HG03354 (cell line): ENCODE measurements at regions not wholly inside any gene's neighbourhood (a gene's known extent, or its start where the extent isn't known, plus 50 kb on each side); places are given as distances from the start of the nearest gene placed in this dataset.
"Not testable (repeated sequence)": the region's sequence is repeated elsewhere in the genome, so short reads cannot be mapped to it uniquely, and the experiment has no call there.

ENCODE experiments used
- ATAC-seq: cut with Tn5 transposase; IDR thresholded peaks from one replicate; pipeline ENCODE4 v1.9.1; 2021; ENCODE audit warnings: mild to moderate bottlenecking; ENCODE audit not compliant: unreplicated experiment, poor library complexity, severe bottlenecking

DNA sequence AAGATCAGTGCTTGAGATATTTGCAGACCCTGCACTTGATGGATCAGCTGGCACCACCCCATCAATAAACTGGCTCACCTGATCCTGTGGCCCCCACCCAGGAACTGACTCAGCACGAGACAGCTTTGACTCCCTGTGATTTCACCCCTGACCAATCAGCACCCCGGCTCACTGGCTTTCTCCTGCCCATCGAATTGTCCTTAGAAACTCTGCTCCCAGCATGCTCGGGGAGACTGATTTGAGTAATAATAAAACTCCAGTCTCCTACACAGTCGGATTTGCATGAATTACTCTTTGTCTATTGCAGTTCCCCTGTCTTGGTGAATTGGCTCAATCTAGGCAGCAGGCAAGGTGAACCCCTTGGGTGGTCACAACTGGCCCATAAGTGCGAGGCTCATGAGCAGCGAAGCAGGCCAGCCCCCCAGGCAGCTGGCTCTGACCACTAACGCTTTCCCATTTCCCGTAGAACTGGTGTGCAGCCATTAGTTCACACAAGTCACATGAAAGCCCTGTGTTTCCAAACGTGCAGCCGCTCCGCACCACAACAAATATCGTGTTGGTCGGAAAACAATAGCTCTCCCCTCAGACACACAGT, 79.6 kb downstream of the RSPH3 start:
- ATAC-seq = no peak

GRCh38 chr6:158919865-158920264, 80.1 kb downstream of the RSPH3 start:
- no peak for ATAC-seq

DNA sequence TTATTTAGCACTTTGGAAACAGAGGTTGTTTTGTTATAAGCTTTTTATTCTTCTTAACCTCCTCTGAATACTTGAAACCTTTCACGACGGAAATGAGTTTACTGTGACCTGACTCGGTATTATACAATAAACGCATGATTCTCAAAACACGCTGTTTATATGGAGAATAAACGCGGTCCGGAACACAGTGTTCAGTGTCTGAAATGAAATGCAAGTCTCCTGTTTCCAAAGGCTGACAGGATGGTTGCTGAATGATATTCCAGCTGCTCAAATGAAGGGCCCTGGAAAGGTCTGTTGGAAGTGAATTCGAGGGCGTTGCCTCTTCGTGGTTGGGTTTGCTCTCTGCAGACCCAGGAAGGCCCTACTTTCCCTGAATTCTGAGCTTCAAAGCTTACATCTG, 83.4 kb downstream of the RSPH3 start:
- no peak for ATAC-seq

DNA sequence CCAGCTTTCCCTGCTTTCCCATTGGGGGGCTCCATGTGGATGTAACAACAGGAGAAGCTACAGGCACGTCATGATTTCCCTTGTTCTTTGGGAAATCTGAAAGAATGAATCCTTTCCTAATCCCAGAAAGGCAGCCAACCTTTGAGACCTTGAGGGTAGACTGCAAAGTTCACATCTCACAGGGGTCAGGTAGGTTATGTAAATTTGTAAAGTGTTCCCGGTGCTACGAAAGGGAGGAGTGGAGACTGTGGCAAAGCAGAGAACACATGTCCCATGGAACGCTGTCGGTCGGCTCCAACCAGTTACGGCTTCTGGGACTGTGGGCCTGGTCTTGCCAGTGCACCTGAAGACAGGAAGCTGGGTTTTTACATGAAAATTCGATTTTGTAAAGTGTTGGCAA, 85.1 kb downstream of the RSPH3 start:
- no peak for ATAC-seq

DNA sequence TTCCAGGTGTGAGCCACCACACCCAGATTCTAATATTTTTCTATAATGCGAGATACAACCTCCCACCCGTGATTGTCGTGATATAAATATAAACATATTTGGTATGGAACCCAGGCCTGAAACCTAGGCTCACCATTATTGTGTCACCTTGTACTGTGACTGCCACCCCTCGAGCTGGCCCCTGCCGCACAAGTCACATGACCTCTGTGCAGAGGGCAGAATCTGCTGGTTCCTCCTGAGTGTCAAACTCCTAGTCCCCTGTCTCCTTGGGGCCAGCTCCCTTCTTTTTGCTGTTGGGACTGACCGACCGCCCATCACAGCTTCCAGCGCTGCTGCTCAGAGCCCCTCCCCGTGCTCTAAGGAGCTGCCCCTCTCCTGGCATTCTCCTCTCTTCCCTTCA, 86.4 kb downstream of the RSPH3 start:
- ATAC-seq = no peak

GRCh38 chr6:158912655-158913054, 87.3 kb downstream of the RSPH3 start:
- no peak for ATAC-seq

DNA sequence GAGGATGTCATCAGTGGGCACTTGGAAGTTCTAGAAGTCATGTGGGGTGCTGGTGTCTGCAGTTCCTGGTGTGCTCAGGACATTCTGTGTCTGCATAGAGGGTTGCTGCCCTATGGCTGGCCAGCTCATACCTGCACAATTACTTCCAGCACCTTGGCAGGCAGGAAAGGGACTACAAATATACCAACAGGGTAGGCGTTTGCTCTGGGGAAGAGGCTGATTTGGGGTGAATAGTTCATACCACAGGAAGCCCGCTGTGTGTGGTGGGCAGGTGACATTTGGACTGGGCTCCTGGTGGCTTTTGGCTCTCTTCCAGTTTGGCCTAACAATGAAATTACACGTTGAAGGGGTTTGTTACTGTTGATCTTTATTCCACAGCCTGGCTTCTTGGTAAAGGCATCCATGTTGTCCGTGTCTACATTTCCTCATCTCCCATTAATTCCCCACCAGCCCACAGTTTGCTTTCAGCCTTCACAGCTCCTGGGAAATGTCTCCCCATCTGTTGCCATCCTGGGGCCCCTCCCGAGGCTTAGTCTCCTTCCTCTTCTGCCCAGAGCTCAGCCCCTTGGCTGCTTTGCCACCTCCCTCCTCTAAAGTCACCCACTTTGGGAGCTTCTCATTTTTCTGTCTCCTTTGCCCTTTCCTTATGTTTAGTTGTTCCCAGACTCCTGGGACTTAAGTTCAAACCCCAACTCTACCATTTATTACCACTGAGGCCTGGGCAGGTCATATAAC, 88.1 kb downstream of the RSPH3 start:
- no peak for ATAC-seq

DNA sequence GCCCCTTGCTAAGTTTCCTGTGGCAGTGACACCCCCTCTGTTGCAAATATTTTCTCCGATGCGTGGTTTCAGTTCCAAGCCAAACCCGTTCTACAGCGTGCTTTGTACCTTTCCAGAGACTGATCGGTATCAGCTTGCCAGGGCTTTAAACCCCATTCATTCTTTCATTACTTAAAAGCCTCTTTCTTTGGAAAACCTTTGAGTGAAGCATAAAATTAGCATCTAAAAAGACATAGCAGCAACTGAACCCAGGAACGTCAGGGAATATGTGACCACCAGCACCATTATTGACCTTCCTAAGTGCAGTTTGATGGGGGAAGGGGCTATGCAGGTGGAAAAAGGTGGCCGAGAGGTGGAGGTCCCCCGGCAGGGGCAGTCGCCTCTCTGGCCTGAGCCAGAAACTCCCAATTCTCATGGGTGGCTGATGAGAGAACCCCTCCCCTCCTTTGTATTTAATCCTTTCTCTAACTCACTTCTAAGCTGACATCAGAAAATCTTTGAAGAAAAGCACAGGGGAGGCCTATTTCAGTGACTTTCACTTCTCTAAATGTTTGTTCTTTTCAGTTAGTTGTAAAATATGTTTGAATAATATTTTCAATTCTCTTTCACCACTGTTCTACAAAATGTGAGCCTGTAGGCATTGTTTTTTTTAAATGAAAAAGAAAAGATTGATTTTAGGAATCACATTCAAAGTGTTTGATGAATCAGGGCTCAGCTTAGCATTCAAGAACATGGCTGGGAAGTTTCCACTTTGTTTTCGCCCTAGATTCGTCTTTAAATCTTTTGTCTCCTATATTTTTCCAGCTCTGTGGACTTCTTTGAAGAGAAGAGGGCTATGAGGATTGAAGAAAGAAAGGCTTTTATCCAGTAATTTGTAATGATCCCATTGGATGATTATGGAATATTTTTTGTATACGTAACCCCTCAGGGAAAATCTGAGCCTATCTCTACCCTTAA, 89.2 kb downstream of the RSPH3 start:
- ATAC-seq = peak; percentile 67

GRCh38 chr6:158909938-158910337, 90.1 kb downstream of the RSPH3 start:
- no peak for ATAC-seq

- no peak for ATAC-seq
Observed at GRCh38 chr6:158908606-158909005, 89.4 kb upstream of the EZR start.

DNA sequence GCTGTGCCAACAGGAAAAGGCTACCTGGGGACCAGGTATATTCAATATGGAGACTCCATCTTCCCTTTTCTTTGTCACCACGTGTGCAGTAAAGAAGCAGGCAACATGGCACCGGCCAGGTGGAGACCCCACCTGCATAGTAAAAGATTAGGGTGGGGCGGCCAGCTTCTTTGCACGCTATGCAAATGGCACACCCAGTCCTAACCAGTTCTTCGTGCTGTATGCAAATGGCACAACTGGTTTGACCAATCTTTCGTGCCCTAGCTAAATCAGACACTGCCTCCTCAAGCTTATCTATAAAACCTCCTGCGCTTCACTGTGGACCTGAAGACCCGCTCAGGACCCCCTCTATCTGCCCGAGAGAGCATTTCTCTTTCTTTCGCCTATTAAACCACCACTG, 88.8 kb upstream of the EZR start:
- no peak for ATAC-seq

- no peak for ATAC-seq
Observed at GRCh38 chr6:158906926-158907325, 87.8 kb upstream of the EZR start.

DNA sequence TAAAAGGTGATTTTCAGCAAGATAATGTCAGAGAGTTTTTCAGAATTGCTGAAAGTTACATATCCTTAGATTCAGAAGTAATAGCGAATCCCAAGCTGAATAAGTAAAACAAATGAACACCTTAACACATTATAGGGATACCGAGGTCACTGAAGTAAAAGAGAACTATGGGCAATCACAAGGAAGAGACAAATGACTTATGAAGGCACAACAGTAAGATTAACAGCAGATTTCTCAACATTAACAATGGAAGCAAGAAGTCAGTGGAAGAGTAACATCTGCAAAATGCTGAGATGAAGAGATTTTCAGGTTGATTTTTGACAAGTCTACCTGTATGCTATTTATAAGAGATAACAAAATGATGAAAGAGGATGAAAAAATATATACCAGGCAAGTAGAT, 86.1 kb upstream of the EZR start:
- ATAC-seq = no peak

DNA sequence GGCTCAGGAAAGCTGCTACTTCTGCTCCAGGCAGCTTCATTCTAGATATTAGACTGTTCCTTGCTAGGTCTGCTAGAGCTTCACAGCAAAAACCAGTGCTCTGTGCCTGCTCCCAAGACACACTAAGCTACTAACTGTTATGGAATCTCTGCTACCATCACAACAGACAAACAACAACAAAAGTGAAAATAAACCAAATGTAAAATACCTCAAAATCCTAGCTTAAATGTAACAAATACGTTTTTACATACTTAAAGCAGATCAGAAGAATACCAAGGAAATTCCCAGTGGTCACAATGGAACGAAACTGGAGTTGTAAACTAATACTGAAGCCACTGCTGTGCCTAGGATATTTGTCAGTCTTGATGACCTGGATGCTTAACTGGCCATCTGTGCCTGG, 84.6 kb upstream of the EZR start:
- ATAC-seq = no peak

DNA sequence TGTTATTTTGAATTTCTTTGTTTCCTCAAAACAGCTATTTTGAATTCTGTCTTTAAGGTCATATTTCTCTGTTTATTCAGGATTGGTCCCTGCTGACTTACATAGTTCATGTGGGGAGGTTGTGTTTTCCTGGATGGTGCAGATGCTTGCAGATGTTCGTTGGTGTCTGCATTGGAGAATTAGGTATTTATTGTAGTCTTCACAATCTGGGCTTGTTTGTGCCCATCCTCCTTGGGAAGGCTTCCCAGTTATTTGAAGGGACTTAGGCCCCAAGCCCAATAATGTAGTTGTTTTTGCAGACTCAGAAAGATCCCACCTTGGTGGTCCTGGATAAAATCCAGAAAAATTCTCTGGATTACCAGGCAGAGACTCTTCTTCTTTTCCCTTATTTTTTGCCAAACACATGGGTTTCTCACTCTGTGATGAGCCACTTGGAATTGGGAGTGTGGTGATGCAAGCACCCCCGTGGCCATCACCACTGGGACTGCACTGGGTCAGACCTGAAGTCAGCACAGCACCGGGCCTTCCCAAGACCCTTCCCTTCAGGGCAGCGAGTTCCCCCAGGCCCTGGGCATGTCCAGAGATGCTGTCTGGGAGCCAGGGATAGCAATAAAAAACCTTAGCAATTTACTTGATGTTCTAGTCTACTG, 81.6 kb upstream of the EZR start:
- ATAC-seq = no peak

GRCh38 chr6:158897236-158897635, 78.1 kb upstream of the EZR start:
- ATAC-seq = no peak

- no peak for ATAC-seq
Observed at GRCh38 chr6:158895661-158896060, 76.5 kb upstream of the EZR start.

GRCh38 chr6:158894193-158894592, 75.0 kb upstream of the EZR start:
- no peak for ATAC-seq

DNA sequence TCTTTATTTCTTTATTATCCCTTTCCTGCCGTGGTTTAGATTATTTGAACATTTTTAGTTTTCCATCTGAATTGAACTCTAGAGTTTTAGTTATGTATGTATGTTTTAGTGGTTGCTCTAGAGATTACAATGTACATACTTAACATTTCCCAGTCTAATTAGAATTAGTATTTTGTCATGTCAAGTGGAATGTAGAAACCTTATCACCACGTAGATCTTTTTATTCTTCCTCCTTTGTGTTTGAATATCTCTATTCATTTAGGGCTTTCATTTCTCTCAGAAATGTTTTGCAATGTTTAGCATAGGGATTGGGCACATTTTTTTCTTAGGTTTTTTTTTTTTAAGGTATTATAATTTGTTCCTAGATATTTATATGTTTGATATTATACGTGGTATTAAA, 73.1 kb upstream of the EZR start:
- ATAC-seq = no peak

GRCh38 chr6:158891560-158891959, 72.4 kb upstream of the EZR start:
- ATAC-seq = not testable (repeated sequence)
